ENCODE measurements at regions not wholly inside any gene's neighbourhood (a gene's known extent, or its start where the extent isn't known, plus 50 kb on each side); places are given as distances from the start of the nearest gene placed in this dataset.
A peak's percentile ranks its signal among the peaks of the same experiment; 100 is the strongest.

GRCh38 chr2:128577141-128577930, 258.7 kb upstream of the HS6ST1 start:
- peak; percentile 62 for DNase-seq (ENCODE audit: low spot score)
- intact Hi-C loops (cut with DNase I) = no loop called here

- intact Hi-C loops (cut with DNase I) = no loop called here
- peak; percentile 64 for DNase-seq (ENCODE audit: low spot score)
Observed at GRCh38 chr2:128578406-128579390, 260.0 kb upstream of the HS6ST1 start.

GRCh38 chr2:128579825-128580224, 261.2 kb upstream of the HS6ST1 start:
- peak; percentile 17 for DNase-seq (ENCODE audit: low spot score)
- intact Hi-C loops (cut with DNase I) = no loop called here

GRCh38 chr2:128580988-128581848, 262.6 kb upstream of the HS6ST1 start:
- intact Hi-C loops (cut with DNase I) = no loop called here
- DNase-seq (ENCODE audit: low spot score) = peak; percentile 71

GRCh38 chr2:128581849-128582244, 263.2 kb upstream of the HS6ST1 start:
- DNase-seq (ENCODE audit: low spot score) = peak; percentile 55
- intact Hi-C loops (cut with DNase I) = no loop called here

GRCh38 chr2:128584296-128584890, 265.7 kb upstream of the HS6ST1 start:
- intact Hi-C loops (cut with DNase I) = no loop called here

GRCh38 chr2:128585706-128586105, 267.0 kb upstream of the HS6ST1 start:
- intact Hi-C loops (cut with DNase I) = no loop called here
- no peak for DNase-seq (ENCODE audit: low spot score)

More at GRCh38 chr2:128584296-128584890, 265.7 kb upstream of the HS6ST1 start:
- no peak for DNase-seq (ENCODE audit: low spot score)

- intact Hi-C loops (cut with DNase I) = no loop called here
- peak; percentile 46 for DNase-seq (ENCODE audit: low spot score)
Observed at GRCh38 chr2:128589681-128590080, 271.0 kb upstream of the HS6ST1 start.

GRCh38 chr2:128590309-128591021, 271.8 kb upstream of the HS6ST1 start:
- intact Hi-C loops (cut with DNase I) = no loop called here
- DNase-seq (ENCODE audit: low spot score) = peak; percentile 71

- intact Hi-C loops (cut with DNase I) = no loop called here
- peak; percentile 51 for DNase-seq (ENCODE audit: low spot score)
Observed at GRCh38 chr2:128591022-128591860, 272.6 kb upstream of the HS6ST1 start.

GRCh38 chr2:128591861-128592822, 273.5 kb upstream of the HS6ST1 start:
- intact Hi-C loops (cut with DNase I) = no loop called here
- peak; percentile 58 for DNase-seq (ENCODE audit: low spot score)

GRCh38 chr2:128593518-128593878, 274.8 kb upstream of the HS6ST1 start:
- DNase-seq (ENCODE audit: low spot score) = no peak
- intact Hi-C loops (cut with DNase I) = no loop called here

- intact Hi-C loops (cut with DNase I) = no loop called here
- DNase-seq (ENCODE audit: low spot score) = peak; percentile 76
Observed at GRCh38 chr2:128593879-128594650, 275.4 kb upstream of the HS6ST1 start.

- intact Hi-C loops (cut with DNase I) = no loop called here
- peak; percentile 53 for DNase-seq (ENCODE audit: low spot score)
Observed at GRCh38 chr2:128594651-128594910, 275.9 kb upstream of the HS6ST1 start.

- peak; percentile 61 for DNase-seq (ENCODE audit: low spot score)
- intact Hi-C loops (cut with DNase I) = no loop called here
Observed at GRCh38 chr2:128594953-128595677, 276.4 kb upstream of the HS6ST1 start.
